Posterior vena cava (tissue), 2 donors: ENCODE measurements at regions not wholly inside any gene's neighbourhood (a gene's known extent, or its start where the extent isn't known, plus 50 kb on each side); places are given as distances from the start of the nearest gene placed in this dataset.

Experiments
- DNase-seq: peaks from one replicate; pipeline ENCODE4 v3.0.0-alpha.2; 2020; ENCODE audit warnings: low spot score
- intact Hi-C, 2 donors: fragments of 100-400 bp; cut with DNase I; formaldehyde crosslinking; loops; one replicate each; pipeline versions ENCODE4 v1.14.1 to v1.14.2; 2022 to 2023
- donor health status: DM: yes; HTN: yes; CAD: no.
- donor health status: DM: yes; HTN: yes; CAD: no.

GRCh38 chr11:15630896-15631295 lies 516.2 kb downstream of the INSC start:
- intact Hi-C loops, result no loop called here
- no peak for DNase-seq

GRCh38 chr11:15635521-15635920 lies 520.8 kb downstream of the INSC start:
- intact Hi-C loops, result no loop called here
- no peak for DNase-seq

GRCh38 chr11:15636521-15637089 lies 521.9 kb downstream of the INSC start:
- DNase-seq, result no peak
- intact Hi-C loops, result no loop called here

- no peak for DNase-seq
- intact Hi-C loops, result no loop called here
Measured at GRCh38 chr11:15638386-15638787, 523.7 kb downstream of the INSC start.

- DNase-seq, result no peak
- intact Hi-C loops, result loop anchor here in 1 of 2 donors (10.0 kb wide), 1 partner anchor 974 kb away; no protein-coding TSS in a partner anchor
Measured at GRCh38 chr11:15640318-15640717, 525.6 kb downstream of the INSC start.

GRCh38 chr11:15641271-15642045 lies 526.7 kb downstream of the INSC start:
- intact Hi-C loops, result loop anchor here in 1 of 2 donors (10.0 kb wide), 1 partner anchor 973 kb away; no protein-coding TSS in a partner anchor
- no peak for DNase-seq

- DNase-seq, result no peak
- intact Hi-C loops, result loop anchor here in 1 of 2 donors (10.0 kb wide), 1 partner anchor 970 kb away; no protein-coding TSS in a partner anchor
Measured at GRCh38 chr11:15645201-15645600, 530.5 kb downstream of the INSC start.

- DNase-seq, result no peak
- intact Hi-C loops, result loop anchor here (2.0 to 10.0 kb wide), 3 partner anchors 165 to 965 kb away; no protein-coding TSS in a partner anchor
Measured at GRCh38 chr11:15649371-15650104, 534.8 kb downstream of the INSC start.

- DNase-seq, result peak; percentile 98
- intact Hi-C loops, result loop anchor here in 1 of 2 donors (2.0 to 10.0 kb wide), 2 partner anchors 164 to 954 kb away; no protein-coding TSS in a partner anchor
Measured at GRCh38 chr11:15650105-15650938, 535.6 kb downstream of the INSC start.

- DNase-seq, result no peak
- intact Hi-C loops, result loop anchor here in 1 of 2 donors (2.0 to 10.0 kb wide), 2 partner anchors 164 to 954 kb away; no protein-coding TSS in a partner anchor
Measured at GRCh38 chr11:15651033-15651432, 536.3 kb downstream of the INSC start.

- no peak for DNase-seq
Measured at GRCh38 chr11:15651816-15652215, 537.1 kb downstream of the INSC start.

GRCh38 chr11:15653191-15653710 lies 538.5 kb downstream of the INSC start:
- no peak for DNase-seq
- intact Hi-C loops, result loop anchor here in 1 of 2 donors (10.0 kb wide), 1 partner anchor 162 kb away; no protein-coding TSS in a partner anchor

More at GRCh38 chr11:15651816-15652215, 537.1 kb downstream of the INSC start:
- intact Hi-C loops, result loop anchor here in 1 of 2 donors (2.0 to 10.0 kb wide), 2 partner anchors 163 to 953 kb away; no protein-coding TSS in a partner anchor

- intact Hi-C loops, result loop anchor here in 1 of 2 donors (10.0 kb wide), 1 partner anchor 160 kb away; no protein-coding TSS in a partner anchor
- no peak for DNase-seq
Measured at GRCh38 chr11:15654451-15654850, 539.7 kb downstream of the INSC start.

GRCh38 chr11:15655552-15655951 lies 540.8 kb downstream of the INSC start:
- no peak for DNase-seq
- intact Hi-C loops, result loop anchor here (5.0 to 10.0 kb wide), 2 partner anchors 159 to 607 kb away; no protein-coding TSS in a partner anchor

- DNase-seq, result no peak
- intact Hi-C loops, result loop anchor here (5.0 to 10.0 kb wide), 2 partner anchors 158 to 605 kb away; no protein-coding TSS in a partner anchor
Measured at GRCh38 chr11:15657264-15657663, 542.5 kb downstream of the INSC start.

GRCh38 chr11:15660496-15660895 lies 545.8 kb downstream of the INSC start:
- intact Hi-C loops, result no loop called here
- DNase-seq, result no peak

- intact Hi-C loops, result no loop called here
- no peak for DNase-seq
Measured at GRCh38 chr11:15662285-15662684, 547.6 kb downstream of the INSC start.

- intact Hi-C loops, result no loop called here
- DNase-seq, result no peak
Measured at GRCh38 chr11:15663777-15664218, 549.1 kb downstream of the INSC start.
